Trophoblast cell (in vitro differentiated cells and primary cell): ENCODE measurements at regions not wholly inside any gene's neighbourhood (a gene's known extent, or its start where the extent isn't known, plus 50 kb on each side); places are given as distances from the start of the nearest gene placed in this dataset.

Source experiments
- DNase-seq, 2 donors: peaks; one replicate each; pipeline ENCODE4 v3.0.0-alpha.2; 2016
- H2AFZ ChIP-seq: 2 replicates; pipeline ENCODE4 v1.6.1; 2013; ENCODE audit warnings: low read length, moderate library complexity, mild to moderate bottlenecking; ENCODE audit not compliant: insufficient read depth, poor library complexity
- H2AK5ac ChIP-seq: 2 replicates; pipeline ENCODE4 v1.6.1; 2013; ENCODE audit warnings: mild to moderate bottlenecking, low read length
- H2BK120ac ChIP-seq: 2 replicates; pipeline ENCODE4 v1.6.1; 2013; ENCODE audit warnings: low read length, mild to moderate bottlenecking, moderate library complexity; ENCODE audit not compliant: insufficient read depth, poor library complexity
- H2BK12ac ChIP-seq: 2 replicates; pipeline ENCODE4 v1.6.1; 2013; ENCODE audit warnings: mild to moderate bottlenecking, low read length, moderate library complexity
- H2BK5ac ChIP-seq: 2 replicates; pipeline ENCODE4 v1.6.1; 2013; ENCODE audit warnings: low read length, low read depth, moderate library complexity, mild to moderate bottlenecking; ENCODE audit not compliant: poor library complexity
- H3K14ac ChIP-seq: 2 replicates; pipeline ENCODE4 v1.6.1; 2013; ENCODE audit warnings: mild to moderate bottlenecking, low read length
- H3K18ac ChIP-seq: 2 replicates; pipeline ENCODE4 v1.6.1; 2013; ENCODE audit warnings: mild to moderate bottlenecking, low read length
- H3K23ac ChIP-seq: 2 replicates; pipeline ENCODE4 v1.6.1; 2013; ENCODE audit warnings: low read length
- H3K27ac ChIP-seq: 2 replicates; pipeline ENCODE4 v1.5.1; 2013; ENCODE audit warnings: low read depth, mild to moderate bottlenecking, inconsistent platforms, low read length, moderate library complexity
- H3K27me3 ChIP-seq: 2 replicates; pipeline ENCODE4 v1.6.1; 2013; ENCODE audit warnings: inconsistent platforms, mild to moderate bottlenecking, low read length, moderate library complexity; ENCODE audit not compliant: insufficient read depth
- H3K36me3 ChIP-seq, 2 experiments: 1 replicate in 1 of 2; 2 replicates in 1 of 2; pipeline ENCODE4 v1.6.1; 2013; ENCODE audit warnings: low read length in 2 of 2, mild to moderate bottlenecking in 2 of 2, moderate library complexity in 1 of 2; ENCODE audit not compliant: insufficient read depth in 2 of 2, control insufficient read depth in 1 of 2
- H3K4ac ChIP-seq: 2 replicates; pipeline ENCODE4 v1.6.1; 2013; ENCODE audit warnings: low read depth, mild to moderate bottlenecking, low read length, moderate library complexity
- H3K4me1 ChIP-seq, 2 experiments: 1 replicate in 1 of 2; 2 replicates in 1 of 2; pipeline ENCODE4 v1.6.1; 2013; ENCODE audit warnings: low read length in 2 of 2, mild to moderate bottlenecking in 2 of 2, moderate library complexity in 1 of 2; ENCODE audit not compliant: insufficient read depth in 2 of 2, control insufficient read depth in 1 of 2
- H3K4me2 ChIP-seq: 2 replicates; pipeline ENCODE4 v1.6.1; 2013; ENCODE audit warnings: inconsistent platforms, mild to moderate bottlenecking, low read length, moderate library complexity
- H3K4me3 ChIP-seq: 2 replicates; pipeline ENCODE4 v1.5.1; 2013; ENCODE audit warnings: mild to moderate bottlenecking, low read depth, low read length, inconsistent platforms
- H3K79me1 ChIP-seq: one replicate; pipeline ENCODE4 v1.6.1; 2013; ENCODE audit warnings: low read length
- H3K79me2 ChIP-seq: 2 replicates; pipeline ENCODE4 v1.6.1; 2013; ENCODE audit warnings: low read length, mild to moderate bottlenecking; ENCODE audit not compliant: control insufficient read depth, insufficient read depth, poor library complexity
- H3K9ac ChIP-seq: 2 replicates; pipeline ENCODE4 v1.6.1; 2013; ENCODE audit warnings: mild to moderate bottlenecking, low read length
- H3K9me3 ChIP-seq: 2 replicates; pipeline ENCODE4 v1.6.1; 2013; ENCODE audit warnings: low read depth, mild to moderate bottlenecking, control low read depth, inconsistent platforms, low read length; ENCODE audit not compliant: insufficient read depth
- H4K12ac ChIP-seq: 2 replicates; pipeline ENCODE4 v1.6.1; 2013; ENCODE audit warnings: low read depth, mild to moderate bottlenecking, low read length, moderate library complexity
- H4K8ac ChIP-seq: 2 replicates; pipeline ENCODE4 v1.6.1; 2013; ENCODE audit warnings: low read depth, mild to moderate bottlenecking, low read length, moderate library complexity
- H4K91ac ChIP-seq: one replicate; pipeline ENCODE4 v1.6.1; 2013; ENCODE audit warnings: low read depth, mild to moderate bottlenecking, low read length, moderate library complexity
- WGBS: extraction: QIAGEN DNeasy Blood & Tissue Kit; methylation state at CpG from one replicate; pipeline ENCODE4 v1.1.7; 2013; ENCODE audit warnings: missing lambda C conversion rate; ENCODE audit not compliant: insufficient read length, insufficient coverage; ENCODE audit errors: extremely low coverage; 5-methylcytosine and 5-hydroxymethylcytosine counted together

DNA sequence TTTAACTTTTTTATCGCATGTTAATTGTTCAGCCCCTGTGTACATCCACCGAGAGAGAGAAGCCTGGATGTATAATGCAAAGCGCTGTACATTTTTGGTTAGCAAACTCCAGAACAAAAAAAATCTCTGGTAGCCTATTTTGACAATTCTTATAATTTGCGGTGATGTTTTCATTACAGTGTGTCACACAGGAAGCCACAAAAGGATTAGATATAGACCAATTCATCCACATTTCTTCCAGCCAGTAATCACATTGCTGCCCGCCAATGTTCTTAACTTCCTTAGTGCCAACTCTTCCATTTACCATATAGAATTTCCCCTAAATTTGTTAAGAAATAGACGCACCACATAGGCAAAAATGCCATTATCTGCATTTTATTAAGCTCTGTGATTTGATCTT lies 435.6 kb downstream of the EFNA5 start:
- no peak for DNase-seq
- no CpG with 5 or more reads among the region's 6 CpGs for WGBS

DNA sequence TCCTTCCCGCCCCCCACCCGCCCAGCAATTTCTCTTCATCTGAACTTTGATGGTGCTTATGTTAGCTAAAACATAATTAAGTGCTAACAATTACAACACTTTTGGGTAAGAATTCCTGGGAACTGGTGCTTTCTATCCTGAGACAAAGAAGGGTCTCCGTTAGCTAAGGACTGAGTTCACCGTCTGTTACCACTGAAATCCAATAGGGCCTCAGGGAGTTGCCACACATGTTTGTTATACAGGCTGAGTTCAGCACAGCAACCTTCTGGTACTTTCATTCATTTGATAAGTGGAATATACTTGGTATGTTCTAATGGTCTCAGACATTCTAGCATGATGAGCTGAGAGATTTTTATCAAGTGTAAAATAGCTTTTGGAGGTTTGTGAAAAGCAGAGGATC lies 437.9 kb downstream of the EFNA5 start:
- no peak overlapping the region for H3K18ac ChIP-seq
- H3K23ac ChIP-seq: no peak overlapping the region
- H3K4me3 ChIP-seq: no peak overlapping the region
- H4K91ac ChIP-seq: no peak overlapping the region
- H4K8ac ChIP-seq: no peak overlapping the region
- WGBS: no CpG with 5 or more reads among the region's 4 CpGs
- H3K4ac ChIP-seq: no peak overlapping the region
- H3K79me1 ChIP-seq: peaks cover 3% of the 10 kb centered on the region
- H3K79me2 ChIP-seq: no peaks in the 10 kb centered on the region
- H3K9me3 ChIP-seq: no peaks in the 10 kb centered on the region
- H2BK12ac ChIP-seq: no peak overlapping the region
- no peaks in the 10 kb centered on the region for H3K36me3 ChIP-seq
- no peak overlapping the region for H3K4me2 ChIP-seq
- H3K14ac ChIP-seq: no peak overlapping the region
- no peak overlapping the region for H2AK5ac ChIP-seq
- H3K9ac ChIP-seq: no peak overlapping the region
- no peak overlapping the region for H3K27ac ChIP-seq
- no peak overlapping the region for H2BK5ac ChIP-seq
- no peak overlapping the region for H2AFZ ChIP-seq
- H3K27me3 ChIP-seq: no peaks in the 10 kb centered on the region
- peak in 1 of 2 donors; percentile 25 for DNase-seq
- H2BK120ac ChIP-seq: no peak overlapping the region
- no peak overlapping the region for H4K12ac ChIP-seq
- H3K4me1 ChIP-seq: peaks cover 4 to 5% of the 10 kb centered on the region in 2 experiments

More for the DNA sequence above, 435.6 kb downstream of the EFNA5 start:
- peaks cover 3% of the 10 kb centered on the region in 2 experiments for H3K4me1 ChIP-seq
- H2BK120ac ChIP-seq: no peak overlapping the region
- no peaks in the 10 kb centered on the region for H3K79me2 ChIP-seq
- H3K4me2 ChIP-seq: no peak overlapping the region
- no peak overlapping the region for H2BK12ac ChIP-seq
- no peak overlapping the region for H2AK5ac ChIP-seq
- H4K12ac ChIP-seq: no peak overlapping the region
- no peak overlapping the region for H3K14ac ChIP-seq
- H3K27me3 ChIP-seq: no peaks in the 10 kb centered on the region
- H3K36me3 ChIP-seq: no peaks in the 10 kb centered on the region
- H3K23ac ChIP-seq: no peak overlapping the region
- H3K18ac ChIP-seq: no peak overlapping the region
- H3K9me3 ChIP-seq: no peaks in the 10 kb centered on the region
- no peak overlapping the region for H3K9ac ChIP-seq
- H3K27ac ChIP-seq: no peak overlapping the region
- H2AFZ ChIP-seq: no peak overlapping the region
- no peak overlapping the region for H3K4ac ChIP-seq
- H3K79me1 ChIP-seq: peaks cover 3% of the 10 kb centered on the region
- no peak overlapping the region for H4K8ac ChIP-seq
- H2BK5ac ChIP-seq: no peak overlapping the region
- H3K4me3 ChIP-seq: no peak overlapping the region
- H4K91ac ChIP-seq: no peak overlapping the region

DNA sequence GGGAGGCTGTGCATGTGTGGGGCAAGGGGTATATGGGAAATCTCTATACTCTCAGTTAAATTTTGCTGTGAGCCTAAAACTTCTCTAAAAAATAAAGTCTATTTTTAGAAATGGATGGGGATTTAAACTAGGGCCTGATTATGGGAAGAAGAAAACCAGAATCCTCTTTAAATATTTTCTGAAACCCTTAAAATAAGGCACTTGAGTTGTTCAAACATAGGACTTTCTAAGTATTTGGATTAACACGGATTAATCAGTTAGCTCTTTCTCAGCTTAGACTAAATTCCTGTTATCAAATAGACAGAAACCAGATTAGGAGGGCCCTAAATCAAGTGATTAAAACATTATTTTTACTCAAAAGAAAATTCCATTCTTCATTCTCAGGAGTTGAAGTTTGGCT lies 438.4 kb downstream of the EFNA5 start:
- Histone ChIP-seq H3K9me3 (no peaks in the 10 kb centered on the region), H3K18ac (no peak overlapping the region), H3K27me3 (no peaks in the 10 kb centered on the region), H2BK12ac (no peak overlapping the region), H3K27ac (no peak overlapping the region), H3K4me2 (no peak overlapping the region), H3K4me3 (no peak overlapping the region), H3K4me1 (peaks cover 4 to 5% of the 10 kb centered on the region in 2 experiments), H4K8ac (no peak overlapping the region), H3K36me3 (no peaks in the 10 kb centered on the region), H2AK5ac (no peak overlapping the region), H3K79me1 (peaks cover 3% of the 10 kb centered on the region), H2AFZ (no peak overlapping the region), H3K4ac (no peak overlapping the region), H2BK120ac (no peak overlapping the region), H4K91ac (no peak overlapping the region), H3K14ac (no peak overlapping the region), H3K79me2 (no peaks in the 10 kb centered on the region), H2BK5ac (no peak overlapping the region), H4K12ac (no peak overlapping the region), H3K23ac (no peak overlapping the region), H3K9ac (no peak overlapping the region)
- DNase-seq: no peak
- no CpG with 5 or more reads among the region's 1 CpG for WGBS

DNA sequence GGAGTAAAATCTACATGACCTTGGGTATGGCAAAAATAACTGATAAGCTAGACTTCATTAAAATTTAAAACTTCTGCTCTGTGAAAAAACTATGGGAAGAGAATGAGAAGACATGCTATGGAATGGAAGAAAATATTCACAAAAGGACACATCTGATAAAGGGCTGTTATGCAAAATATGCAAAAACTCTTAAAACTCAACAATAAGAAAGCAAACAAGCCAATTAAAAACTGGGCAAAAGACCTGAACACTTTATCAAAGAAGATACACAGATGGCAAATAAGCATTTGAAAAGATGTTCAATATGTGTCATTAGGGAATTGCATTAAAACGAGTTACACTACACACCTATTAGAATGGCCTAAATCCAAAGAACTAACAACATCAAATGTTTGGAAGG lies 439.5 kb downstream of the EFNA5 start:
- Histone ChIP-seq H3K27me3 (no peaks in the 10 kb centered on the region), H3K18ac (no peak overlapping the region), H2BK5ac (no peak overlapping the region), H3K36me3 (no peaks in the 10 kb centered on the region), H3K79me1 (peaks cover 3% of the 10 kb centered on the region), H4K91ac (no peak overlapping the region), H3K4me3 (no peak overlapping the region), H3K4me2 (no peak overlapping the region), H3K9ac (no peak overlapping the region), H3K4me1 (peaks cover 4 to 5% of the 10 kb centered on the region in 2 experiments), H3K27ac (no peak overlapping the region), H3K14ac (no peak overlapping the region), H3K79me2 (no peaks in the 10 kb centered on the region), H3K23ac (no peak overlapping the region), H4K12ac (no peak overlapping the region), H2BK120ac (no peak overlapping the region), H2AFZ (no peak overlapping the region), H2BK12ac (no peak overlapping the region), H3K9me3 (no peaks in the 10 kb centered on the region), H2AK5ac (no peak overlapping the region), H4K8ac (no peak overlapping the region), H3K4ac (no peak overlapping the region)
- no peak for DNase-seq
- no CpG with 5 or more reads among the region's 1 CpG for WGBS
